ENCODE measurements at regions not wholly inside any gene's neighbourhood (a gene's known extent, or its start where the extent isn't known, plus 50 kb on each side); places are given as distances from the start of the nearest gene placed in this dataset.

DNA sequence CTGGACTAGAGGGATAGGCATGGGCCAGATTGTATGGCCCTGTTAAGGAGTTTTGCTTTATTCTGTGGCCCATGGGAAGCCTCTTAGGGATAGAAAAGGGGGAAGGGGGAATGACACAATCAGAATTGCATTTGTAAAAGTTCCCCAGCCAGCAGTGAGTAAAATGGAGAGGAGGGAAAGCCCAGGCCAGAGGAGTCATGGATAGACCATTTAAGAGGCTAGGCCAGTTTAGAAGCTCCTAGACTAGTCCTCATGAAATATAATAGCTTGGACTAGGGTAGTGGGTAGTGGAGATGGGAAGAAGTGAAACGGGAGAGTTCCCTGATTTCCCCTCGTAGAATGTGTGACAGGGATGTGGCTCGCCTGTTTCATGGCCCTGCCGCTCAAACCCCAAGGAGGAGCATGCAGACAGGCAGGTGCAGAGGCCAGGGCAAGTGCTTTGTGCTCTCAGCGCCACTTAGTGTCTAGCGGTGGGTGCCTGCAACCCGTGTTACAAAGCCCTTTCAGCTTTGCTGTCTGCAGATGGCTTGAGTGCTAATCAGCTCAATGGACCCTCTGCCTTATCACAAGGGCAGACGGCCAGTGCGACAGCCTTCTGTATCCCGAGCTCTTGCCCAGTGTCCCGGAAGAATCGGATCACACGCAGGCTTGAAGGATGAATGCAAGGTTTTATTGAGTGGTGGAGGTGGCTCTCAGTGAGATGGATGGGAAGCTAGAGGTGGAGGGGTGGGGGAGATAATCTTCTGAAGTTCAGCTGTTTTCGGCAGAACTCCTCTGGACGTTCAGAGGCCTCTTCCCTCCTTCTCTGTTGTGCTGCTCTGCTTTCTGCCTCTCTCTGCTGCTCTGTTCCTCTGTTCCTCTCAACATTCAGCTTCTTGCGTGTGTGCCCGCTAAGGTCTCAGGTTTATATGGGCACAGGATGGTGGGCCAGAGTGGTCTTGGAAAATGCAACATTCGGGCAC, 141.1 kb downstream of the CEP57L1 start:
- TF ChIP-seq ZFP37 (tag by site-specific recombination; IDR thresholded peaks at IDR 0.05) = no peak
- TF ChIP-seq, protein P1, sequence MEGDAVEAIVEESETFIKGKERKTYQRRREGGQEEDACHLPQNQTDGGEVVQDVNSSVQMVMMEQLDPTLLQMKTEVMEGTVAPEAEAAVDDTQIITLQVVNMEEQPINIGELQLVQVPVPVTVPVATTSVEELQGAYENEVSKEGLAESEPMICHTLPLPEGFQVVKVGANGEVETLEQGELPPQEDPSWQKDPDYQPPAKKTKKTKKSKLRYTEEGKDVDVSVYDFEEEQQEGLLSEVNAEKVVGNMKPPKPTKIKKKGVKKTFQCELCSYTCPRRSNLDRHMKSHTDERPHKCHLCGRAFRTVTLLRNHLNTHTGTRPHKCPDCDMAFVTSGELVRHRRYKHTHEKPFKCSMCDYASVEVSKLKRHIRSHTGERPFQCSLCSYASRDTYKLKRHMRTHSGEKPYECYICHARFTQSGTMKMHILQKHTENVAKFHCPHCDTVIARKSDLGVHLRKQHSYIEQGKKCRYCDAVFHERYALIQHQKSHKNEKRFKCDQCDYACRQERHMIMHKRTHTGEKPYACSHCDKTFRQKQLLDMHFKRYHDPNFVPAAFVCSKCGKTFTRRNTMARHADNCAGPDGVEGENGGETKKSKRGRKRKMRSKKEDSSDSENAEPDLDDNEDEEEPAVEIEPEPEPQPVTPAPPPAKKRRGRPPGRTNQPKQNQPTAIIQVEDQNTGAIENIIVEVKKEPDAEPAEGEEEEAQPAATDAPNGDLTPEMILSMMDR (tag by site-specific recombination; IDR thresholded peaks at IDR 0.05) = no peak
- TF ChIP-seq TCF7L2 (IDR thresholded peaks at IDR 0.05; ENCODE audit: borderline replicate concordance, low read depth, low read length) = no peak
- TF ChIP-seq ZFP41 (tag by site-specific recombination; IDR thresholded peaks at IDR 0.05; ENCODE audit: borderline replicate concordance) = no peak
- no peak for TF ChIP-seq ZNF629 (tag by site-specific recombination; IDR thresholded peaks at IDR 0.05)
- TF ChIP-seq TRIM28 (IDR thresholded peaks at IDR 0.05; ENCODE audit: borderline replicate concordance, low read length) = no peak
- TF ChIP-seq, protein P2, sequence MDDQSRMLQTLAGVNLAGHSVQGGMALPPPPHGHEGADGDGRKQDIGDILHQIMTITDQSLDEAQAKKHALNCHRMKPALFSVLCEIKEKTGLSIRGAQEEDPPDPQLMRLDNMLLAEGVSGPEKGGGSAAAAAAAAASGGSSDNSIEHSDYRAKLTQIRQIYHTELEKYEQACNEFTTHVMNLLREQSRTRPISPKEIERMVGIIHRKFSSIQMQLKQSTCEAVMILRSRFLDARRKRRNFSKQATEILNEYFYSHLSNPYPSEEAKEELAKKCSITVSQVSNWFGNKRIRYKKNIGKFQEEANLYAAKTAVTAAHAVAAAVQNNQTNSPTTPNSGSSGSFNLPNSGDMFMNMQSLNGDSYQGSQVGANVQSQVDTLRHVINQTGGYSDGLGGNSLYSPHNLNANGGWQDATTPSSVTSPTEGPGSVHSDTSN (CRISPR knock-in tag; IDR thresholded peaks at IDR 0.05) = no peak
- no peak for TF ChIP-seq RBAK (tag by site-specific recombination; IDR thresholded peaks at IDR 0.05)
- TF ChIP-seq, protein P3, sequence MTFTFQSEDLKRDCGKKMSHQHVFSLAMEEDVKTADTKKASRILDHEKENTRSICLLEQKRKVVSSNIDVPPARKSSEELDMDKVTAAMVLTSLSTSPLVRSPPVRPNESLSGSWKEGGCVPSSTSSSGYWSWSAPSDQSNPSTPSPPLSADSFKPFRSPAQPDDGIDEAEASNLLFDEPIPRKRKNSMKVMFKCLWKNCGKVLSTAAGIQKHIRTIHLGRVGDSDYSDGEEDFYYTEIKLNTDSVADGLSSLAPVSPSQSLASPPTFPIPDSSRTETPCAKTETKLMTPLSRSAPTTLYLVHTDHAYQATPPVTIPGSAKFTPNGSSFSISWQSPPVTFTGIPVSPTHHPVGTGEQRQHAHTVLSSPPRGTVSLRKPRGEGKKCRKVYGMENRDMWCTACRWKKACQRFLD (tag by site-specific recombination; IDR thresholded peaks at IDR 0.05) = no peak
- TF ChIP-seq ZNF174 (tag by site-specific recombination; IDR thresholded peaks at IDR 0.05) = no peak
